Keratinocyte (primary cell): ENCODE measurements at regions not wholly inside any gene's neighbourhood (a gene's known extent, or its start where the extent isn't known, plus 50 kb on each side); places are given as distances from the start of the nearest gene placed in this dataset.
"Not testable (repeated sequence)": the region's sequence is repeated elsewhere in the genome, so short reads cannot be mapped to it uniquely, and the experiment has no call there.

ENCODE experiments used
- DNase-seq: peaks from one replicate; pipeline ENCODE4 v3.0.0-alpha.2; 2011; ENCODE audit warnings: low read depth, missing footprints, low spot score
- FAIRE-seq: peaks from 2 replicates; lab custom pipeline; 2011; peaks lifted over from hg19 to GRCh38; lab: Jason Lieb, UNC
- H2AFZ ChIP-seq: 2 replicates; pipeline ENCODE4 v1.6.0; 2012; ENCODE audit warnings: low read length, control low read depth, inconsistent platforms; ENCODE audit not compliant: control insufficient read depth
- H3K27ac ChIP-seq: 2 replicates; pipeline ENCODE4 v1.5.1; 2011; ENCODE audit warnings: low read length; ENCODE audit not compliant: control insufficient read depth, insufficient read depth
- H3K27me3 ChIP-seq: 3 replicates; pipeline ENCODE4 v1.6.0; 2011; ENCODE audit warnings: low read length; ENCODE audit not compliant: control insufficient read depth, insufficient read depth; ENCODE audit errors: extremely low read depth
- H3K36me3 ChIP-seq, 2 experiments: 2 replicates in 1 of 2; 3 replicates in 1 of 2; pipeline ENCODE4 v1.5.1; 2011; ENCODE audit warnings: low read length in 2 of 2, mild to moderate bottlenecking in 1 of 2; ENCODE audit not compliant: control insufficient read depth in 2 of 2, insufficient read depth in 2 of 2; ENCODE audit errors: extremely low read depth in 1 of 2
- H3K4me1 ChIP-seq: 3 replicates; pipeline ENCODE4 v1.5.1; 2011; ENCODE audit warnings: low read length; ENCODE audit not compliant: control insufficient read depth, insufficient read depth; ENCODE audit errors: extremely low read depth
- H3K4me2 ChIP-seq: 3 replicates; pipeline ENCODE4 v1.6.0; 2011; ENCODE audit warnings: low read depth, low read length; ENCODE audit not compliant: control insufficient read depth, insufficient read depth; ENCODE audit errors: extremely low read depth
- H3K4me3 ChIP-seq, 3 experiments: fragments of 200-600 bp in 1 of 3; sonication (generic) in 1 of 3; 2 replicates in 2 of 3; 3 replicates in 1 of 3; pipeline ENCODE4 v1.5.1; 2011 to 2016; ENCODE audit warnings: low read length in 3 of 3, mild to moderate bottlenecking in 3 of 3, control low read depth in 2 of 3, inconsistent platforms in 1 of 3, low read depth in 1 of 3, mixed read lengths in 1 of 3, mixed run types in 1 of 3, moderate library complexity in 1 of 3; ENCODE audit not compliant: control insufficient read depth in 2 of 3, insufficient read depth in 2 of 3; ENCODE audit errors: extremely low read depth in 1 of 3
- H3K79me2 ChIP-seq: 2 replicates; pipeline ENCODE4 v1.6.0; 2012; ENCODE audit warnings: low read length; ENCODE audit not compliant: control insufficient read depth, insufficient read depth
- H3K9ac ChIP-seq: 3 replicates; pipeline ENCODE4 v1.6.0; 2011; ENCODE audit warnings: low read length; ENCODE audit not compliant: control insufficient read depth, insufficient read depth; ENCODE audit errors: extremely low read depth
- H3K9me1 ChIP-seq: 3 replicates; pipeline ENCODE4 v1.6.0; 2011; ENCODE audit warnings: low read length; ENCODE audit not compliant: control insufficient read depth, insufficient read depth; ENCODE audit errors: extremely low read depth
- H3K9me3 ChIP-seq: 2 replicates; pipeline ENCODE4 v1.5.1; 2012; ENCODE audit warnings: low read depth, low read length; ENCODE audit not compliant: control insufficient read depth
- H4K20me1 ChIP-seq: 3 replicates; pipeline ENCODE4 v1.6.0; 2011; ENCODE audit warnings: low read length; ENCODE audit not compliant: control insufficient read depth, insufficient read depth; ENCODE audit errors: extremely low read depth
- EZH2 ChIP-seq: IDR thresholded peaks from one replicate; pipeline ENCODE4 v1.6.1; 2012; ENCODE audit warnings: inconsistent platforms, mild to moderate bottlenecking, low read length, moderate library complexity
- dilution Hi-C: fragments of 300-500 bp; cut with MboI; formaldehyde crosslinking; loops from one replicate; pipeline ENCODE4 v1.7.0; 2020; ENCODE audit warnings: low sequenced_read_pairs; ENCODE audit not compliant: extremely low pct_ligation_motif_present
- TF ChIP-seq, protein P1 (sequence below), 3 experiments: IDR thresholded peaks in 1 of 3; conservative IDR thresholded peaks in 1 of 3; optimal IDR thresholded peaks in 1 of 3; 2 replicates in 2 of 3; 3 replicates in 1 of 3; pipeline versions ENCODE3 to v1.5.1; 2011; ENCODE audit warnings: low read length in 3 of 3, mild to moderate bottlenecking in 3 of 3, moderate library complexity in 2 of 3, control low read depth in 1 of 3, inconsistent platforms in 1 of 3; ENCODE audit not compliant: insufficient read depth in 2 of 3; ENCODE audit errors: extremely low read depth in 1 of 3

DNA sequence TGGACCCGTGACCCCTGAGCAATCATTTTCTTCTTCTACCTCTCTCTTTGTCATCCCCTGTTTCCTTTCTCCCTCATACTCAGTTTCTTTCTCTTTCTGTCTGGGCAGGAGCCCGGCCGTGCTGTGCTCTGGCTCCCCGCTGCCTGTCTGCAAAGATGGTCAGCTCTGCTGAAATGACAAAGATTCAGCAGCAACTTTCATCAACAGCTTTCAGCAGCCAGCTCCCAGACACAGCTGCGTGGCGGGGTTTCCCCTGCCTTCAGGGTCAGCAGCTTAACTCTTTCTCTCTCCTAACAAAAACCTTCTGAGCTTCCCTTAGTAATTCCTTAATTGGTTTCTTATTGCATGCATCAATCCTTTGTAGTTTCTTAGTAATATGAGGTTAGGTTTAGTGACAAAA, 1234.4 kb downstream of the CNTNAP5 start:
- no peaks in the 10 kb centered on the region for H3K9me1 ChIP-seq
- no peak overlapping the region for H3K27ac ChIP-seq
- H4K20me1 ChIP-seq, result no peaks in the 10 kb centered on the region
- H3K4me1 ChIP-seq, result no peaks in the 10 kb centered on the region
- DNase-seq (no peak), FAIRE-seq (no peak)
- H2AFZ ChIP-seq, result no peak overlapping the region
- H3K4me2 ChIP-seq, result no peak overlapping the region
- no peak overlapping the region for H3K4me3 ChIP-seq
- H3K9ac ChIP-seq, result no peak overlapping the region
- H3K79me2 ChIP-seq, result no peaks in the 10 kb centered on the region
- dilution Hi-C loops, result no loop called here
- peaks cover 2% of the 10 kb centered on the region for H3K9me3 ChIP-seq
- H3K36me3 ChIP-seq, result no peaks in the 10 kb centered on the region
- H3K27me3 ChIP-seq, result no peaks in the 10 kb centered on the region
- TF ChIP-seq, protein P1, sequence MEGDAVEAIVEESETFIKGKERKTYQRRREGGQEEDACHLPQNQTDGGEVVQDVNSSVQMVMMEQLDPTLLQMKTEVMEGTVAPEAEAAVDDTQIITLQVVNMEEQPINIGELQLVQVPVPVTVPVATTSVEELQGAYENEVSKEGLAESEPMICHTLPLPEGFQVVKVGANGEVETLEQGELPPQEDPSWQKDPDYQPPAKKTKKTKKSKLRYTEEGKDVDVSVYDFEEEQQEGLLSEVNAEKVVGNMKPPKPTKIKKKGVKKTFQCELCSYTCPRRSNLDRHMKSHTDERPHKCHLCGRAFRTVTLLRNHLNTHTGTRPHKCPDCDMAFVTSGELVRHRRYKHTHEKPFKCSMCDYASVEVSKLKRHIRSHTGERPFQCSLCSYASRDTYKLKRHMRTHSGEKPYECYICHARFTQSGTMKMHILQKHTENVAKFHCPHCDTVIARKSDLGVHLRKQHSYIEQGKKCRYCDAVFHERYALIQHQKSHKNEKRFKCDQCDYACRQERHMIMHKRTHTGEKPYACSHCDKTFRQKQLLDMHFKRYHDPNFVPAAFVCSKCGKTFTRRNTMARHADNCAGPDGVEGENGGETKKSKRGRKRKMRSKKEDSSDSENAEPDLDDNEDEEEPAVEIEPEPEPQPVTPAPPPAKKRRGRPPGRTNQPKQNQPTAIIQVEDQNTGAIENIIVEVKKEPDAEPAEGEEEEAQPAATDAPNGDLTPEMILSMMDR (optimal IDR thresholded peaks at IDR 0.05 in 1 of 3, IDR thresholded peaks at IDR 0.05 in 1 of 3, conservative IDR thresholded peaks at IDR 0.05 in 1 of 3; ENCODE audit: extremely low read depth in 1 of 3, insufficient read depth in 2 of 3, low read length in 3 of 3), result no peak
- TF ChIP-seq EZH2, result no peak

DNA sequence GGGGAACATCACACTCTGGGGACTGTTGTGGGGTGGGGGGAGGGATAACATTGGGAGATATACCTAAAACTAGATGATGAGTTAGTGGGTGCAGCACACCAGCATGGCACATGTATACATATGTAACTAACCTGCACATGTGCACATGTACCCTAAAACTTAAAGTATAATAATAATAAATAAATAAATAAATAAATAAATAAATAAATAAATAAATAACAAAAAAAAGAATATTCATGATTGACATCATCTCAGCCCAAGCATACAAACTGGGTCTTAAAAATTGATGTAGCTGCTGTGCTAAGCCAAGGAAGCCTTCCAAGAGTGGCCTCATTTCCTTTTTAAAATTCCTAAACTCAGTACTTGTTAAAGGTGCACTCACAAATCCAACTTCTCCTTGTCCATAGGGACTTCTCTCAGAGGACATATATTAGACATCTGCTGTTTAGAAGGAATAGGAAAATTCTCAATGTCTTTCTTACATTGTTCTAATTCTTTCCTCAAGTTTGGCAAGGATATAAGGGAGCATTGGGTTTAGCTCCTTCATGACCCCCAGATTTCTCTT, 1235.4 kb downstream of the CNTNAP5 start:
- DNase-seq, H2AFZ ChIP-seq, H4K20me1 ChIP-seq, H3K79me2 ChIP-seq, H3K27me3 ChIP-seq, H3K4me3 ChIP-seq, FAIRE-seq, H3K4me2 ChIP-seq, dilution Hi-C loops, H3K36me3 ChIP-seq, H3K4me1 ChIP-seq, H3K9me1 ChIP-seq, H3K9ac ChIP-seq, H3K9me3 ChIP-seq, H3K27ac ChIP-seq: not testable (repeated sequence)

DNA sequence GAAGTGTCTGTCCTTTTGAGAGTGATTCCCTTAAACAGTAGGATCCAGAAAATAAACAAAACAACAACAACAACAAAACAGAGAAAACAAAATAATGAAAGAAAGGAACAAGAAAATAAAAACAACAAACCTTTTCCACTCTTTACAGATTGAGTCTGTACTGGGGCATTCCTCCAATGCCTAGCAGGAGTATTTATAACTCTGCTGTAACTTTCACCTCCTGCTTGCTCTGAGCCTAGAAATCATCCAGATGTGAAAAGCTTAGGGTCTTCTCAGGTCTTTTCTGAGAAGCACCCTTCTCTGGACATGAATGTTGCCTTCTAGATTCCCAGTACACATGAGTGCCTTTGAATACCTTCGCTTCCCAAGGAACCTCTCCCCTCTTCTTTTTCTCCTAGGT, 1239.4 kb downstream of the CNTNAP5 start:
- dilution Hi-C loops, result no loop called here
- Histone ChIP-seq H3K27ac (no peak overlapping the region), H3K9me3 (no peaks in the 10 kb centered on the region), H3K9me1 (no peaks in the 10 kb centered on the region), H3K4me2 (no peak overlapping the region), H3K79me2 (no peaks in the 10 kb centered on the region), H3K4me3 (no peak overlapping the region), H3K27me3 (no peaks in the 10 kb centered on the region), H3K9ac (no peak overlapping the region), H3K36me3 (no peaks in the 10 kb centered on the region), H2AFZ (no peak overlapping the region), H3K4me1 (no peaks in the 10 kb centered on the region), H4K20me1 (no peaks in the 10 kb centered on the region)
- no peak for DNase-seq
- FAIRE-seq, result no peak
- TF ChIP-seq, protein P1 (optimal IDR thresholded peaks at IDR 0.05 in 1 of 3, IDR thresholded peaks at IDR 0.05 in 1 of 3, conservative IDR thresholded peaks at IDR 0.05 in 1 of 3; ENCODE audit: extremely low read depth in 1 of 3, insufficient read depth in 2 of 3, low read length in 3 of 3), result no peak
- TF ChIP-seq EZH2, result no peak
